ENCODE measurements at regions not wholly inside any gene's neighbourhood (a gene's known extent, or its start where the extent isn't known, plus 50 kb on each side); places are given as distances from the start of the nearest gene placed in this dataset.
"Not testable (repeated sequence)": the region's sequence is repeated elsewhere in the genome, so short reads cannot be mapped to it uniquely, and the experiment has no call there.

- DNase-seq (ENCODE audit: low read depth), result no peak
Observed at GRCh38 chr2:185384822-185385560, 353.6 kb upstream of the FSIP2 start.

DNA sequence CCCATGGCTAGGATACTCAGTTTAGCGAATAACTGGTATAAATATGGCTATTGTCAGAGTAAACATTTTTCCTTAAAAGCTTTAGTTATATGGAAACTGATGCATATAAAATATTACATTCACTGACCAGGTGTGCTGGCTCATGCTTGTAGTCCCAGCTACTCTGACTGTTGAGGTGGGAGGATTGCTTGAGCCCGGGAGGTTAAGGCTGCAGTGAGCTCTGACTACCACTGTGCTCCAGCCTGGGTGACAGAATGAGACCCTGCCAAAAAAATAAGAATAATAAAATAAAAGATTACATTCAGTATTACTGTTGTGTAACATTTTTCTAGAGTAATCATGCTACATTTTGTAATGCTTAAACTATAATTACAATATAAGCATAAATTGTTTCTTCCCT, 350.4 kb upstream of the FSIP2 start:
- no peak for DNase-seq (ENCODE audit: low read depth)

- DNase-seq (ENCODE audit: low read depth), result no peak
Observed at GRCh38 chr2:185391543-185391942, 347.1 kb upstream of the FSIP2 start.

DNA sequence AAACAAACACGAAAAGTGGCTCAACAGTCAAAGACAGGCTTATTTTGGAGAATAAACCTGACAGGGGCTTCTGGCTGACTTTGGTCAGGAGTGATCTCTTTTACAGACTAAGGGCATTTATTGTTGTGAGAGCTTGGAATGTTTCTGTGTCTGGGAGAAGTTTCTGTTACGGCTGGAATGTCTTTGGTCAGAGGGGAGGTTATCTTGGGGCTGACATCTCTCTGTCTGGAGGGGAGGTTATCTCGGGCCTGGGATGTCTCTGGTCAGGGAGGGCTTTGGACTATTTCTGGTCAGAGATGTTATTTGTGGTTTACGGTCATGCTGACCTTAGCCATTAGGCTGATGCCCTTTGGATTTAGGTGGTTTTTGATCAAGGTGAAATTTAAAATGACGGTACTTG, 345.5 kb upstream of the FSIP2 start:
- no peak for DNase-seq (ENCODE audit: low read depth)

GRCh38 chr2:185402474-185402873, 336.1 kb upstream of the FSIP2 start:
- DNase-seq (ENCODE audit: low read depth), result no peak

- DNase-seq (ENCODE audit: low read depth), result no peak
Observed at GRCh38 chr2:185404578-185404977, 334.0 kb upstream of the FSIP2 start.

GRCh38 chr2:185417111-185417510, 321.5 kb upstream of the FSIP2 start:
- DNase-seq (ENCODE audit: low read depth), result no peak

DNA sequence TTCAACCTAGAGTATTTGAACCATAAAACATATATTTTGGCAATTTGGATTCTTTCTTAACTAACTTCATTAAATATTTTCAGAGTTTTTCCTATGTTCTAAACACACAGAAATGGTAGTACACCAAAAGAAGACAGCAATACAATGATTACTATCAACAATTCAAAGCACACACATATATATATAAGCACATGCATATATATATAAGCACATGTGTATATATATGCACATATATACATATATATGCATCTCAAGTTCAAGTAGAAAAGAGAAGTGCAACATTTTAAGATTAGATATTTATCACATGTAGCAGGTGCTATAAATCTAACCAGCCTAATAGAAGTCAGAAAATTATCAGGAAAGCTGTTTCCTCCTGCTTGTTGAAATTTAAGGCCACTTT, 320.9 kb upstream of the FSIP2 start:
- DNase-seq (ENCODE audit: low read depth), result no peak

- not testable (repeated sequence) for DNase-seq (ENCODE audit: low read depth)
Observed at GRCh38 chr2:185424958-185425629, 313.5 kb upstream of the FSIP2 start.

- DNase-seq (ENCODE audit: low read depth), result no peak
Observed at GRCh38 chr2:185428000-185428399, 310.6 kb upstream of the FSIP2 start.

GRCh38 chr2:185433824-185434223, 304.8 kb upstream of the FSIP2 start:
- no peak for DNase-seq (ENCODE audit: low read depth)

DNA sequence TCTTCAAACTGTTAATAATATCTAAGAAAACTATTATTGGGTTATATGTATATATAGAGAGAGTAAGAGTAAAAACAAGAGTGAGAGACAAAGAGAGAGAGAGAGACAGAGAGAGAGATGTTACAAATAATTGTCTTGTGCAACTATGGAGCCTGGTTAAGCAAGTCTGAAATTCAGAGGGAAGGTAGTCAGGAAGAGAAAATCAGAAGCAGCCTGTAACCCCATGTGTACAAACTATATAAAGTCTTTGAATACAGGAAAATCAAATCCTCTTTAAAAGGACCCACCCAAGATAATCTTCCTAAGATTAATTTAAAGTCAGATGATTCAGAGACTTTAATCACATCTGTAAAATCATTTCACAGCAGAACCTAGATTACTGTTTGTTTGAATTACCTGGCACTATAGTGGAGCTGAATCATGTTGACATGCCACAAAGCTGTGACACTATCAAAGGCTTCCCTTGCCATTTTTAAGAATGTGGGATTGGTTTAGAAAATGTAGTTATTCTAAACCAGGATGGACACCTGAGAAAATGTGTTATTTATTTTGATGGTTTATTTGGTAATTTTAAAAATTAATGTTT, 301.7 kb upstream of the FSIP2 start:
- DNase-seq (ENCODE audit: low read depth), result no peak

GRCh38 chr2:185441486-185442005, 297.1 kb upstream of the FSIP2 start:
- no peak for DNase-seq (ENCODE audit: low read depth)

DNA sequence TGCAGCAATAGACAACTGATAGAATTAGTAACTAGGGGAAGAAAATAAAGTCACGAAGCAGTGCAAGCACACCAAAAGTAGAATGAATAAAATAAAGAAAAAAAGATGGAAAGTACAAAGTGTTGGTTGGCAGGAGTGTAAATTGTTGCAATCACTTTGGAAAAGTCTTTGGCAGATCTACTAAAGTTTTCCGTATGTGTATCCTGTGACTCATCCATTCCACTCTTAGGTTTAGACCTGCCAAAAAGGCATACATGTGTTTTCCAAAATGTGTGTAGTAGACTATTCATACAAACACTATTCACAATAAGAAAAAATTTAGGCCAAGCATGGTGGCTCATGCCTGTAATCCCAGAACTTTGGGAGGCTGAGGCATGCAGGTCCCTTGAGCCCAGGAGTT, 282.1 kb upstream of the FSIP2 start:
- peak; percentile 3 for DNase-seq (ENCODE audit: low read depth)

DNA sequence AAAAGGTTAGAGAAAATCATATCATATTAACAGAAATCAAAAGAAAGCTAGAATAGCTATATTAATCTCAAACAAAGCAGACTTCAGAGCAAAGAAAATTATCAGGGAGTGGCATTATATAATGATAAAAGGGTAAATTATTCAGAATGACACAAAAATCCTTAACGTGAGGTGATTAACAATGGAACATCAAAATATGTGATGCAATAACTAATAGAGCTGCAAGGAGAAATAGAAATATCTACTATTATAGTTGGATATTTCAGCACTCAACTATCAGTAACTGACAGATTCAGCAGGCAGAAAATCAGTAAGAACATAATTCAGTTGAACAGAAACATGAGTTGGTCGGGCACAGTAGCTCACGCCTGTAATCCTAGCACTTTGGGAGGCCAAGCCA, 275.1 kb upstream of the FSIP2 start:
- DNase-seq (ENCODE audit: low read depth), result no peak

- DNase-seq (ENCODE audit: low read depth), result no peak
Observed at GRCh38 chr2:185466915-185467314, 271.7 kb upstream of the FSIP2 start.

- no peak for DNase-seq (ENCODE audit: low read depth)
Observed at GRCh38 chr2:185471441-185471840, 267.2 kb upstream of the FSIP2 start.

GRCh38 chr2:185472574-185472973, 266.0 kb upstream of the FSIP2 start:
- no peak for DNase-seq (ENCODE audit: low read depth)

- no peak for DNase-seq (ENCODE audit: low read depth)
Observed at GRCh38 chr2:185473838-185474237, 264.8 kb upstream of the FSIP2 start.

- DNase-seq (ENCODE audit: low read depth), result no peak
Observed at GRCh38 chr2:185475914-185476313, 262.7 kb upstream of the FSIP2 start.

DNA sequence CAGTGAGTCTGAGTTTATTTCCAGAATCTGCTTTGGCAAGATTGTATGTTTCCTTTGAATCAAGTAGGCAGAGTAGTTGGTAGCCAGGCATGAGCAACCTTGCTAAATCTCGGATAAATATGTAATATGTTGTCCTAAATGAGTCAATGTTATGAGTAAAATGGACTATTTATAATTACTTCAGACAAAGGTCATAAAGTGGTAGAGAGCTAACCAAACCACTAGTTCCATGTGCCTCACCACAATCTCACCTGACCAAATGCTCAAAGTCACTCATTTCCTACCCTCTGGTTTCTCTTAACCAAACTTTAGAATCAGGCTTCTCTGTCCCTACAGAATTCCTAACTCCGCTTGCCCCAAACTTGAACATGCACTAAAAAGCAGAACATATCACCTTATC, 261.2 kb upstream of the FSIP2 start:
- no peak for DNase-seq (ENCODE audit: low read depth)

DNA sequence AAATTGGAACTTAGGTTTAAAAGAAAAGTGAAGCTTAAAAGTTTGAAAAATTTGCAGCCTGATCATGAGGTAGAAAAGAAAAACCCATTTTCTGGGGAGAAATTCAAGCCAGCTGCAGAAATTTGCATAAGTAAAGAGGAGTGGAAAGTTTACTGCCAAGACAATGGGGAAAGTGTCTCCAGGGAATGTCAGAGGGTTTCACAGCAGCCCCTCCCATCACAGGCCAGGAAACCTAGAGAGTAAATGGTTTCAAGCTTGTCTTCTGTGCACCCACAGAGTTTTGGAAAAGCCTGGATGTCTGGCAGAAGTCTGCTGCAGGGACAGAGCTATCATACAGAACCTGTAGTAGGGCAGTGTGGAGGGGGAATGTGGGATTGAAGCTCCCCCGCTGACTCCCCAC, 254.0 kb upstream of the FSIP2 start:
- DNase-seq (ENCODE audit: low read depth), result no peak

- no peak for DNase-seq (ENCODE audit: low read depth)
Observed at GRCh38 chr2:185502351-185502750, 236.3 kb upstream of the FSIP2 start.
